ENCODE measurements at regions not wholly inside any gene's neighbourhood (a gene's known extent, or its start where the extent isn't known, plus 50 kb on each side); places are given as distances from the start of the nearest gene placed in this dataset.

DNA sequence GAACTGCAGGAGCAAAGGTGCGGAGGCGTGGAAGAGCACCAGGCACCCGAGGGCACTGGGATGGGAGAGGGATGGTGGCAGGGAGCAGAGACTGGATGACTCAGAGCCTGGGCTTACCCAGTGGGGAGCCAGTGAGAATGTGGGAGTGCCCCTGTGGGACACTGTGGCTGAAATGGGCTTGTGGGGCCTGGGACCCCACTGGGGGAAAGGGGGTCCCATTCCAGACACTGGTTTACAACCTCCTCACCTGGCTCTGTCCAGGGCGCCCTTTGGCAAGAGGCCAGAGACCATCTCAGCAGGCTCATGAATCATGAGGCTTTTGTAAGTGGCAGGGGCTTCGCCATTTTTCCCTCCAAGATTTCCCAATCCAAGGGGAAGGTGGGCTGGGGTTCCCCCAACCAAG lies 124.0 kb upstream of the MAFB start:
- no peak overlapping the region for H3K4me2 ChIP-seq (ENCODE audit: low read length)
- H3K4me1 ChIP-seq (ENCODE audit: low read length) = no peaks in the 10 kb centered on the region
- peaks cover 18% of the 10 kb centered on the region for H3K27me3 ChIP-seq (ENCODE audit: low read depth, low read length)

DNA sequence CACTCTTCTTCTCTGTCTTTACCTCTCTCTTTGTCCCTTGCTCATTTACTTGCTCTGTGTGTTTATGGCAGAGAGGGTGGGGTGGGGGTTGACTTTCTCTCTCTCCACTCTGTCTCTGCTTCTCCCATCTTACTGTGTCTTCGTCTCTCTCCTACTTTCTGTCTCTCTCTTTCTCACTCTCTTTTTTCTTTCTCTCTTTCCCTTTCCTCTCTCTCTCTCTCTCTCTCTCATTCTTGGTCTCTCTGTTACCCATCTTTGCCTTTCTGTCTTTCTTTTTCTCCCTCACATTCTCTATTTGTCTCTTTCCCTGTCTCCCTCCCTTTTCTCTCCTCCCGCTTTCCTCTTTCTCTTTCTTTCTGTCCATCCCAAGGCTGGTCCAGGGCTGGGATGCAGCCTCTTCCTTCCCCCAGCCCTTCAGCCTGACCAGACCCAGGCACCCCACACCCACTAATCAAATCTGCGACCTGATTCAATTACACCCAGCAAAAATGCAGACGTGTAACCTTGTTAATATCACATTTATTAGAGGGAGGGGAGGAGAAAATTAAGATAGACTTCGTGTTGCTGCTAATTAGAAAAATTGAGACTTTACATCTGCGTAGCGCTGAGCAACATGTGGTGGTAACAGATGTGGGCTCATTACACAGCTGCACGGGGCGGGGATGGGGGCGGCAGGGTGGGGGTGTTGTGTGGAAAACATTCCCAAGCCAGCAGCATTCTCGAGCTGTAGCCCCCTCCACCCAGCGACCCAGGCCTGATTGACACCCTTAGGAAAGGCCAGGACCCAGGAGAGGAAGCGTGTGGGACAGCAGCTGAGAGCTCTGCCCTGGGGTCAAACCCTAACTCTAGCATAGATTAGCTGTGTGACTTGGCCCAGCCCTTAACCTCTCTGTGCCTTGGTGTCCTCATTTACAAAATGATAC lies 124.9 kb upstream of the MAFB start:
- H3K27me3 ChIP-seq (ENCODE audit: low read depth, low read length) = peaks cover 13% of the 10 kb centered on the region
- H3K4me1 ChIP-seq (ENCODE audit: low read length) = no peaks in the 10 kb centered on the region
- no peaks in the 10 kb centered on the region for H3K9me3 ChIP-seq (ENCODE audit: insufficient read depth, low read length)
- H4K20me1 ChIP-seq (ENCODE audit: insufficient read depth, low read length) = no peaks in the 10 kb centered on the region
- no peak overlapping the region for H3K27ac ChIP-seq (ENCODE audit: low read length)
- no peaks in the 10 kb centered on the region for H3K79me2 ChIP-seq (ENCODE audit: low read length)
- H3K4me2 ChIP-seq (ENCODE audit: low read length) = no peak overlapping the region
- no peak overlapping the region for H3K9ac ChIP-seq (ENCODE audit: low read length)
- no peak for TF ChIP-seq EZH2phosphoT487 (IDR thresholded peaks at IDR 0.05; ENCODE audit: low read depth)
- TF ChIP-seq, protein P1, sequence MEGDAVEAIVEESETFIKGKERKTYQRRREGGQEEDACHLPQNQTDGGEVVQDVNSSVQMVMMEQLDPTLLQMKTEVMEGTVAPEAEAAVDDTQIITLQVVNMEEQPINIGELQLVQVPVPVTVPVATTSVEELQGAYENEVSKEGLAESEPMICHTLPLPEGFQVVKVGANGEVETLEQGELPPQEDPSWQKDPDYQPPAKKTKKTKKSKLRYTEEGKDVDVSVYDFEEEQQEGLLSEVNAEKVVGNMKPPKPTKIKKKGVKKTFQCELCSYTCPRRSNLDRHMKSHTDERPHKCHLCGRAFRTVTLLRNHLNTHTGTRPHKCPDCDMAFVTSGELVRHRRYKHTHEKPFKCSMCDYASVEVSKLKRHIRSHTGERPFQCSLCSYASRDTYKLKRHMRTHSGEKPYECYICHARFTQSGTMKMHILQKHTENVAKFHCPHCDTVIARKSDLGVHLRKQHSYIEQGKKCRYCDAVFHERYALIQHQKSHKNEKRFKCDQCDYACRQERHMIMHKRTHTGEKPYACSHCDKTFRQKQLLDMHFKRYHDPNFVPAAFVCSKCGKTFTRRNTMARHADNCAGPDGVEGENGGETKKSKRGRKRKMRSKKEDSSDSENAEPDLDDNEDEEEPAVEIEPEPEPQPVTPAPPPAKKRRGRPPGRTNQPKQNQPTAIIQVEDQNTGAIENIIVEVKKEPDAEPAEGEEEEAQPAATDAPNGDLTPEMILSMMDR (IDR thresholded peaks at IDR 0.05; ENCODE audit: low read depth, low read length) = no peak
- no peak overlapping the region for H3K4me3 ChIP-seq (ENCODE audit: low read length)
- no peaks in the 10 kb centered on the region for H3K36me3 ChIP-seq (replicated peaks; ENCODE audit: low read depth, low read length)
- no peak overlapping the region for H2AFZ ChIP-seq (ENCODE audit: low read depth, low read length)

More for the DNA sequence above, 124.0 kb upstream of the MAFB start:
- H3K9ac ChIP-seq (ENCODE audit: low read length) = no peak overlapping the region
- TF ChIP-seq, protein P1 (IDR thresholded peaks at IDR 0.05; ENCODE audit: low read depth, low read length) = no peak
- TF ChIP-seq EZH2phosphoT487 (IDR thresholded peaks at IDR 0.05; ENCODE audit: low read depth) = no peak
- H3K4me3 ChIP-seq (ENCODE audit: low read length) = no peak overlapping the region
- no peak overlapping the region for H3K27ac ChIP-seq (ENCODE audit: low read length)
- H3K79me2 ChIP-seq (ENCODE audit: low read length) = no peaks in the 10 kb centered on the region
- H2AFZ ChIP-seq (ENCODE audit: low read depth, low read length) = no peak overlapping the region
- H4K20me1 ChIP-seq (ENCODE audit: insufficient read depth, low read length) = no peaks in the 10 kb centered on the region
- no peaks in the 10 kb centered on the region for H3K9me3 ChIP-seq (ENCODE audit: insufficient read depth, low read length)
- H3K36me3 ChIP-seq (replicated peaks; ENCODE audit: low read depth, low read length) = no peaks in the 10 kb centered on the region

DNA sequence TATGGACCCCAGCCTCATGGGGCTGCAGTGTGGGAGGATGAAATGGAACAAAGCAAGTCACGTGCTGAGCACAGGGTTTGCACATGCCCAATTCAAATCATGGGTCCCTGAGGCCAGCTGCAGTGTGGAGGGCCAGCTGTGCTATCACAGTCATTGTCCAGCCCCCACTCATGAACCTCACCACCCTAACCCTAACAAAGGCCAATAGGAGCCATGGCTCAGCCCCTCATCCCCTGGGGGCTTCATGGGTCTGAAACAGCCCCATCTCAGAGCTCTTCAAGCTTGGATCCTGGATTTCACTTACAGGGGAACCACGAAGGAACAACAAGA lies 125.6 kb upstream of the MAFB start:
- Histone ChIP-seq H3K9ac (ENCODE audit: low read length) (no peak overlapping the region), H3K27me3 (ENCODE audit: low read depth, low read length) (peaks cover 10% of the 10 kb centered on the region), H3K27ac (ENCODE audit: low read length) (no peak overlapping the region), H2AFZ (ENCODE audit: low read depth, low read length) (no peak overlapping the region), H4K20me1 (ENCODE audit: insufficient read depth, low read length) (no peaks in the 10 kb centered on the region), H3K4me2 (ENCODE audit: low read length) (no peak overlapping the region), H3K4me3 (ENCODE audit: low read length) (no peak overlapping the region), H3K4me1 (ENCODE audit: low read length) (no peaks in the 10 kb centered on the region), H3K79me2 (ENCODE audit: low read length) (no peaks in the 10 kb centered on the region), H3K9me3 (ENCODE audit: insufficient read depth, low read length) (no peaks in the 10 kb centered on the region), H3K36me3 (replicated peaks; ENCODE audit: low read depth, low read length) (no peaks in the 10 kb centered on the region)
- TF ChIP-seq EZH2phosphoT487 (IDR thresholded peaks at IDR 0.05; ENCODE audit: low read depth) = no peak
- TF ChIP-seq, protein P1 (IDR thresholded peaks at IDR 0.05; ENCODE audit: low read depth, low read length) = no peak

DNA sequence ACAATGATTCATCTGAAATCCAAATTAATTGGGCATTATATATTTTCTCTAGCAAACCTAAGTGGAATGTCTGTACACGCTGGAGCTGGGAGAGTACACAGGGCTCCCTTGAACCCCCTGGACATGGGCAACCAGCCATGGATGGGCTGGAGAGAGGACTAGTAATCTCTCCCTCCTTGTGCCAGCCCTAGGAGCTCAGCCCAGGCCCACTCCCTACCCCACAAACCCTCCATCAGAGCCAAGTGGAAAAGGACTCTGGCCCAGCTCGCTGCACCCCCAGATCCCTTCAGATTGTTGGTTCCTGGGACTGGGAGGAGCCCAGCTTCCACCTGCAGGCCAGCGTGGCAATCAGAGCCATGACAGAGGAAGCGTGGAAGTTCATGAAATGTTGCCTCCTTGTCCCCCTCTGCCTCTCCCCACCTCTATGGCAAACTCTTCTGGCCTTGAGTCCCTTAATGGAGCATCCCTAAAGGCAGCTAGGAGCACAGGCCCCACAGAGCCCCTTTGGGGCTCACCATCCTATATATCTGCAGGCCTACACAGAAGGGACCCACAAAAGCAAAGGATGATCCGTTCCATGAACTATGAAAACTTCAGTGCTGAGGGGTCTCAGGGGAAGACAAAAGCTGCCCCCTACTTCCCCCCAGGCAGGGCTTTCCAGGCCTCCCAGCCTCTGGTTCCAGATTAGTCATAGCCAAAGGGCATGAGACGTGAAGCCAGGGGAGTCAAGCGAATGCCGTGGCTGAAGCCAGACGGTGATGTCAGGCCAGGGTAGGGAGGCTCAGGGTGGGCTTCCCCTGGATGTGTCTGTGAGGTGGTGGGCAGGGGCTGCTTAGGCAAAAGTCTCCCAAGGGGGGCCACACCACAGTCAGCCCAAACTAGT lies 126.4 kb upstream of the MAFB start:
- no peak overlapping the region for H3K4me3 ChIP-seq (ENCODE audit: low read length)
- H4K20me1 ChIP-seq (ENCODE audit: insufficient read depth, low read length) = no peaks in the 10 kb centered on the region
- no peak for TF ChIP-seq EZH2phosphoT487 (IDR thresholded peaks at IDR 0.05; ENCODE audit: low read depth)
- TF ChIP-seq, protein P1 (IDR thresholded peaks at IDR 0.05; ENCODE audit: low read depth, low read length) = no peak
- H3K9me3 ChIP-seq (ENCODE audit: insufficient read depth, low read length) = no peaks in the 10 kb centered on the region
- no peak overlapping the region for H2AFZ ChIP-seq (ENCODE audit: low read depth, low read length)
- H3K27ac ChIP-seq (ENCODE audit: low read length) = no peak overlapping the region
- peaks cover 11% of the 10 kb centered on the region for H3K27me3 ChIP-seq (ENCODE audit: low read depth, low read length)
- H3K4me1 ChIP-seq (ENCODE audit: low read length) = no peaks in the 10 kb centered on the region
- no peak overlapping the region for H3K4me2 ChIP-seq (ENCODE audit: low read length)
- H3K9ac ChIP-seq (ENCODE audit: low read length) = no peak overlapping the region
- no peaks in the 10 kb centered on the region for H3K79me2 ChIP-seq (ENCODE audit: low read length)
- H3K36me3 ChIP-seq (replicated peaks; ENCODE audit: low read depth, low read length) = no peaks in the 10 kb centered on the region

All from OCI-LY3 (cell line).